ENCODE measurements at regions not wholly inside any gene's neighbourhood (a gene's known extent, or its start where the extent isn't known, plus 50 kb on each side); places are given as distances from the start of the nearest gene placed in this dataset.

- no peak overlapping the region for H3K9ac ChIP-seq
- H3K36me3 ChIP-seq (ENCODE audit: insufficient read depth) = no peaks in the 10 kb centered on the region
- no peak overlapping the region for H2AFZ ChIP-seq (ENCODE audit: low read depth)
- TF ChIP-seq, protein P1, sequence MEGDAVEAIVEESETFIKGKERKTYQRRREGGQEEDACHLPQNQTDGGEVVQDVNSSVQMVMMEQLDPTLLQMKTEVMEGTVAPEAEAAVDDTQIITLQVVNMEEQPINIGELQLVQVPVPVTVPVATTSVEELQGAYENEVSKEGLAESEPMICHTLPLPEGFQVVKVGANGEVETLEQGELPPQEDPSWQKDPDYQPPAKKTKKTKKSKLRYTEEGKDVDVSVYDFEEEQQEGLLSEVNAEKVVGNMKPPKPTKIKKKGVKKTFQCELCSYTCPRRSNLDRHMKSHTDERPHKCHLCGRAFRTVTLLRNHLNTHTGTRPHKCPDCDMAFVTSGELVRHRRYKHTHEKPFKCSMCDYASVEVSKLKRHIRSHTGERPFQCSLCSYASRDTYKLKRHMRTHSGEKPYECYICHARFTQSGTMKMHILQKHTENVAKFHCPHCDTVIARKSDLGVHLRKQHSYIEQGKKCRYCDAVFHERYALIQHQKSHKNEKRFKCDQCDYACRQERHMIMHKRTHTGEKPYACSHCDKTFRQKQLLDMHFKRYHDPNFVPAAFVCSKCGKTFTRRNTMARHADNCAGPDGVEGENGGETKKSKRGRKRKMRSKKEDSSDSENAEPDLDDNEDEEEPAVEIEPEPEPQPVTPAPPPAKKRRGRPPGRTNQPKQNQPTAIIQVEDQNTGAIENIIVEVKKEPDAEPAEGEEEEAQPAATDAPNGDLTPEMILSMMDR (conservative IDR thresholded peaks at IDR 0.05; ENCODE audit: low read depth, low read length) = no peak
- H3K4me2 ChIP-seq = no peak overlapping the region
- H4K20me1 ChIP-seq (ENCODE audit: insufficient read depth) = no peaks in the 10 kb centered on the region
- H3K27ac ChIP-seq = no peak overlapping the region
- H3K4me1 ChIP-seq (ENCODE audit: low read depth, poor library complexity, severe bottlenecking) = no peaks in the 10 kb centered on the region
- H3K4me3 ChIP-seq (IDR thresholded peaks at IDR 0.05; ENCODE audit: insufficient read depth, low read depth, low read length) = no peak overlapping the region
- H3K27me3 ChIP-seq (ENCODE audit: insufficient read depth, low read depth) = no peaks in the 10 kb centered on the region
- H3K79me2 ChIP-seq (ENCODE audit: insufficient read depth, low read depth) = no peaks in the 10 kb centered on the region
Observed at GRCh38 chrX:113828470-113828869, 755.4 kb upstream of the HTR2C start.

GRCh38 chrX:113818346-113818745 is 765.5 kb upstream of the HTR2C start:
- Histone ChIP-seq H3K4me3 (IDR thresholded peaks at IDR 0.05; ENCODE audit: insufficient read depth, low read depth, low read length) (no peak overlapping the region), H3K27ac (no peak overlapping the region)

DNA sequence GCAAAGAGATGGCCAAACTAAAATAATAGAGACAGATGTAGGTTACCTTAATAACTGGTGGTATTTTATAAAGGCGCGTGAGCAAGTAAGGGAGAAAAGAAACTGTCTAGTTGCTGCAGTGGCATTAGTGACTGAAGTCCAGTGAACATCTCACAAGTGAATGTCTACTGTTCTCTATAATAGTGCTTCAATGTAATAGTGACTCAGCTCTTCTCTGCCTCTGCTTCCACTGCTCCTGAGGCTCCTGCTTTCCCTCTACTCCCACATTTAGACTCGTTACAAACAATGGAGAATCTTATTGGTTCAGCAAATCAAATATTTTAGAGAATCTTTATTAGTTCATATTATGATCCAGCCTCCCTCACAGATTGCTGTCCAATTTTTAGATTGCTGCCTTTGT is 779.1 kb upstream of the HTR2C start:
- H3K27ac ChIP-seq = no peak overlapping the region
- H3K79me2 ChIP-seq (ENCODE audit: insufficient read depth, low read depth) = no peaks in the 10 kb centered on the region
- no peak overlapping the region for H3K4me3 ChIP-seq (IDR thresholded peaks at IDR 0.05; ENCODE audit: insufficient read depth, low read depth, low read length)
- TF ChIP-seq, protein P1 (conservative IDR thresholded peaks at IDR 0.05; ENCODE audit: low read depth, low read length) = no peak
- H4K20me1 ChIP-seq (ENCODE audit: insufficient read depth) = no peaks in the 10 kb centered on the region
- no peaks in the 10 kb centered on the region for H3K27me3 ChIP-seq (ENCODE audit: insufficient read depth, low read depth)
- no peaks in the 10 kb centered on the region for H3K36me3 ChIP-seq (ENCODE audit: insufficient read depth)
- no peaks in the 10 kb centered on the region for H3K4me1 ChIP-seq (ENCODE audit: low read depth, poor library complexity, severe bottlenecking)
- H3K4me2 ChIP-seq = no peak overlapping the region
- H3K9ac ChIP-seq = no peak overlapping the region
- H2AFZ ChIP-seq (ENCODE audit: low read depth) = no peak overlapping the region

More at GRCh38 chrX:113818346-113818745, 765.5 kb upstream of the HTR2C start:
- H3K79me2 ChIP-seq (ENCODE audit: insufficient read depth, low read depth) = no peaks in the 10 kb centered on the region
- TF ChIP-seq, protein P1 (conservative IDR thresholded peaks at IDR 0.05; ENCODE audit: low read depth, low read length) = no peak
- H4K20me1 ChIP-seq (ENCODE audit: insufficient read depth) = no peaks in the 10 kb centered on the region
- no peaks in the 10 kb centered on the region for H3K36me3 ChIP-seq (ENCODE audit: insufficient read depth)
- H3K4me1 ChIP-seq (ENCODE audit: low read depth, poor library complexity, severe bottlenecking) = no peaks in the 10 kb centered on the region
- no peak overlapping the region for H2AFZ ChIP-seq (ENCODE audit: low read depth)
- no peak overlapping the region for H3K4me2 ChIP-seq
- H3K27me3 ChIP-seq (ENCODE audit: insufficient read depth, low read depth) = no peaks in the 10 kb centered on the region
- no peak overlapping the region for H3K9ac ChIP-seq

- H4K20me1 ChIP-seq (ENCODE audit: insufficient read depth) = no peaks in the 10 kb centered on the region
Observed at GRCh38 chrX:113804291-113804690, 779.6 kb upstream of the HTR2C start.

More at GRCh38 chrX:113804291-113804690, 779.6 kb upstream of the HTR2C start:
- Histone ChIP-seq H3K9ac (no peak overlapping the region), H2AFZ (ENCODE audit: low read depth) (no peak overlapping the region), H3K4me1 (ENCODE audit: low read depth, poor library complexity, severe bottlenecking) (no peaks in the 10 kb centered on the region), H3K27me3 (ENCODE audit: insufficient read depth, low read depth) (no peaks in the 10 kb centered on the region), H3K27ac (no peak overlapping the region), H3K36me3 (ENCODE audit: insufficient read depth) (no peaks in the 10 kb centered on the region), H3K4me2 (no peak overlapping the region), H3K4me3 (IDR thresholded peaks at IDR 0.05; ENCODE audit: insufficient read depth, low read depth, low read length) (no peak overlapping the region), H3K79me2 (ENCODE audit: insufficient read depth, low read depth) (no peaks in the 10 kb centered on the region)
- TF ChIP-seq, protein P1 (conservative IDR thresholded peaks at IDR 0.05; ENCODE audit: low read depth, low read length) = no peak
